OCI-LY1 (cell line): ENCODE measurements at regions not wholly inside any gene's neighbourhood (a gene's known extent, or its start where the extent isn't known, plus 50 kb on each side); places are given as distances from the start of the nearest gene placed in this dataset.

ENCODE experiments used
- H2AFZ ChIP-seq: fragments of 200-600 bp; sonication (generic), shearing (Covaris generic); 2 replicates; pipeline ENCODE4 v1.6.0; 2014; ENCODE audit warnings: antibody characterized with exemption, mild to moderate bottlenecking, low read length
- H3F3A ChIP-seq: fragments of 200-600 bp; sonication (generic), shearing (Covaris generic); 2 replicates; pipeline ENCODE4 v1.6.0; 2014; ENCODE audit warnings: mild to moderate bottlenecking, antibody characterized with exemption, low read length, moderate library complexity; ENCODE audit not compliant: insufficient read depth
- H3K27ac ChIP-seq: fragments of 200-600 bp; sonication (generic); 2 replicates; pipeline ENCODE4 v1.5.1; 2014; ENCODE audit warnings: low read length, mixed run types, mild to moderate bottlenecking, low read depth; ENCODE audit not compliant: poor library complexity, severe bottlenecking
- H3K27me3 ChIP-seq: fragments of 200-600 bp; sonication (generic); 2 replicates; pipeline ENCODE4 v1.6.0; 2014; ENCODE audit warnings: antibody characterized with exemption, mild to moderate bottlenecking, low read length, moderate library complexity; ENCODE audit not compliant: insufficient read depth
- H3K36me3 ChIP-seq: fragments of 200-600 bp; sonication (generic); 2 replicates; pipeline ENCODE4 v1.6.1; 2014; ENCODE audit warnings: mild to moderate bottlenecking, antibody characterized with exemption, low read length, moderate library complexity, mixed read lengths; ENCODE audit not compliant: insufficient read depth
- H3K4me1 ChIP-seq: fragments of 200-600 bp; sonication (generic); 2 replicates; pipeline ENCODE4 v1.5.1; 2014; ENCODE audit warnings: mild to moderate bottlenecking, low read length, moderate library complexity; ENCODE audit not compliant: insufficient read depth, severe bottlenecking
- H3K4me2 ChIP-seq: fragments of 200-600 bp; sonication (generic), shearing (Covaris generic); 2 replicates; pipeline ENCODE4 v1.6.1; 2014; ENCODE audit warnings: low read length
- H3K4me3 ChIP-seq: fragments of 200-600 bp; sonication (generic); 2 replicates; pipeline ENCODE4 v1.5.1; 2014; ENCODE audit warnings: low read length, low read depth, mild to moderate bottlenecking, mixed read lengths; ENCODE audit not compliant: poor library complexity, severe bottlenecking
- H3K79me2 ChIP-seq: fragments of 200-600 bp; shearing (Covaris generic); 2 replicates; pipeline ENCODE4 v1.6.1; 2016; ENCODE audit warnings: mixed run types, low read length, mixed read lengths; ENCODE audit not compliant: insufficient read depth
- H3K9ac ChIP-seq: fragments of 200-600 bp; sonication (generic), shearing (Covaris generic); 2 replicates; pipeline ENCODE4 v1.6.1; 2014; ENCODE audit warnings: mild to moderate bottlenecking, low read length, mixed read lengths
- H3K9me2 ChIP-seq: fragments of 200-600 bp; sonication (generic), shearing (Covaris generic); 2 replicates; pipeline ENCODE4 v1.6.1; 2014; ENCODE audit warnings: low read depth, mild to moderate bottlenecking, low read length, mixed read lengths
- H3K9me3 ChIP-seq: fragments of 200-600 bp; shearing (Covaris generic); 2 replicates; pipeline ENCODE4 v1.6.1; 2014; ENCODE audit warnings: low read length, mixed read lengths
- H4K20me1 ChIP-seq: fragments of 200-600 bp; sonication (generic), shearing (Covaris generic); 2 replicates; pipeline ENCODE4 v1.6.0; 2016; ENCODE audit warnings: mild to moderate bottlenecking, low read length; ENCODE audit not compliant: insufficient read depth
- CTCF ChIP-seq: fragments of 200-600 bp; sonication (generic), shearing (Covaris generic); IDR thresholded peaks from 2 replicates; pipeline ENCODE4 v1.5.1; 2017; ENCODE audit warnings: mild to moderate bottlenecking, antibody characterized with exemption, low read length, moderate library complexity, mixed read lengths
- EZH2 ChIP-seq: fragments of 200-600 bp; sonication (generic), shearing (Covaris generic); IDR thresholded peaks from 2 replicates; pipeline ENCODE4 v1.8.0; 2017; ENCODE audit warnings: borderline replicate concordance, mixed run types, mild to moderate bottlenecking, antibody characterized with exemption, low read length, moderate library complexity, mixed read lengths

DNA sequence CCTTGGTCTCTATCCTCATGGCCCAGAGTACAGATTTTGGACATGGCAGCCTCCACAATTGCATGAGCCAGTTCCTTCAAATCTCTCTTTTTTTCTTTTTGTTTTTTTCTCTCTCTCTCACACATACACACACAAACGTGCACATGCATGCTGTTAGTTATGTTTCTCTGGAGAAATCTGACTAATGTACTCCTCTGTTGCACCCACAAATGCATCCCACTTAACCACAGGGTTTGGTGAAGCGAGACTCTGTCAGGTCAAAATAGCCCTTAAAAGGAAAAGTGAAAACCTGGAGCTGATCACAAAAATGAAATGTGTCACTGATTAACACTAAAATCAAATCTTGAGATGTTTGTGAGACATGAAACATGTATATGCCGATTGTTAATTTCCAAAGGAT is 374.6 kb upstream of the ARGLU1 start:
- H3K36me3 ChIP-seq, result no peaks in the 10 kb centered on the region
- no peak overlapping the region for H3K27ac ChIP-seq
- H3F3A ChIP-seq, result no peaks in the 10 kb centered on the region
- peaks cover 7% of the 10 kb centered on the region for H3K4me1 ChIP-seq
- H2AFZ ChIP-seq, result no peak overlapping the region
- no peaks in the 10 kb centered on the region for H4K20me1 ChIP-seq
- no peaks in the 10 kb centered on the region for H3K27me3 ChIP-seq
- no peaks in the 10 kb centered on the region for H3K79me2 ChIP-seq
- H3K9ac ChIP-seq, result no peak overlapping the region
- H3K4me3 ChIP-seq, result no peak overlapping the region
- H3K4me2 ChIP-seq, result no peak overlapping the region
- H3K9me2 ChIP-seq, result no peaks in the 10 kb centered on the region
- no peaks in the 10 kb centered on the region for H3K9me3 ChIP-seq
- no peak for TF ChIP-seq CTCF
- TF ChIP-seq EZH2, result no peak

DNA sequence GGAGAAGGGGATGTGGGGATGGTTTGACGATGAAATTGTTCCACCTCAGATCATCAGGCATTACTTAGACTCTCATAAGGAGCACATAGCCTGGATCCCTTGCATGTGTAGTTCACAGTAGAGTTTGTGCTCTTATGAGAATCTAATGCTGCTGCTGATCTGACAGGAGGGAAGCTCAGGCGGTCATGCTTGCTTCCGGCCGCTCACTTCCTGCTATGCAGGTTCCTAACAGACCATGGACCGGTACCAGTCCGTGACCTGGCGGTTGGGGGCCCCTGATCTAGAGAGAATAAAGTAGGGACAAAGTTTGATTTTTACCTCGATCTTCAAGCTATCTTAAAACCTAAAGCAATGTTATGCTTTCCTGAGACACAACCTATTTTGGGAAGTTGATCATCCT is 373.8 kb upstream of the ARGLU1 start:
- Histone ChIP-seq H3K4me3 (no peak overlapping the region), H2AFZ (no peak overlapping the region), H3K79me2 (no peaks in the 10 kb centered on the region), H3K4me2 (no peak overlapping the region), H4K20me1 (no peaks in the 10 kb centered on the region), H3K4me1 (peaks cover 7% of the 10 kb centered on the region), H3K9me2 (no peaks in the 10 kb centered on the region), H3K36me3 (no peaks in the 10 kb centered on the region), H3K27me3 (no peaks in the 10 kb centered on the region), H3F3A (no peaks in the 10 kb centered on the region), H3K27ac (no peak overlapping the region), H3K9me3 (no peaks in the 10 kb centered on the region), H3K9ac (no peak overlapping the region)
- TF ChIP-seq EZH2 (no peak), CTCF (no peak)

GRCh38 chr13:106927421-106927820 is 359.5 kb upstream of the ARGLU1 start:
- no peak overlapping the region for H3K27ac ChIP-seq

More at GRCh38 chr13:106927421-106927820, 359.5 kb upstream of the ARGLU1 start:
- Histone ChIP-seq H3K36me3 (no peaks in the 10 kb centered on the region), H3K4me1 (no peaks in the 10 kb centered on the region), H2AFZ (no peak overlapping the region), H3K9me3 (no peaks in the 10 kb centered on the region), H3K9me2 (no peaks in the 10 kb centered on the region), H3K27me3 (no peaks in the 10 kb centered on the region), H4K20me1 (no peaks in the 10 kb centered on the region), H3F3A (no peaks in the 10 kb centered on the region), H3K79me2 (no peaks in the 10 kb centered on the region), H3K9ac (no peak overlapping the region), H3K4me2 (no peak overlapping the region), H3K4me3 (no peak overlapping the region)
- no peak for TF ChIP-seq CTCF
- TF ChIP-seq EZH2, result no peak
